Right lobe of liver (tissue), 4 donors: ENCODE measurements at regions not wholly inside any gene's neighbourhood (a gene's known extent, or its start where the extent isn't known, plus 50 kb on each side); places are given as distances from the start of the nearest gene placed in this dataset.

Source experiments
- POLR2A ChIP-seq: fragments of 450-650 bp; IDR thresholded peaks from one replicate; pipeline ENCODE4 v1.6.1; 2017; ENCODE audit warnings: antibody characterized with exemption, mild to moderate bottlenecking
- TF ChIP-seq, protein P1 (sequence below), 4 donors: fragments of 200-600 bp in 3 of 4; fragments of 450-650 bp in 1 of 4; IDR thresholded peaks; one replicate each; pipeline versions ENCODE4 v1.5.1 to v1.8.0; 2016 to 2022; ENCODE audit warnings: antibody characterized with exemption in 4 of 4, mild to moderate bottlenecking in 2 of 4
- donor health status: DM: no; HTN: no; CAD: no.
- donor health status: DM: no; HTN: no; CAD: no.
- donor health status: DM: no; HTN: yes; CAD: no.

DNA sequence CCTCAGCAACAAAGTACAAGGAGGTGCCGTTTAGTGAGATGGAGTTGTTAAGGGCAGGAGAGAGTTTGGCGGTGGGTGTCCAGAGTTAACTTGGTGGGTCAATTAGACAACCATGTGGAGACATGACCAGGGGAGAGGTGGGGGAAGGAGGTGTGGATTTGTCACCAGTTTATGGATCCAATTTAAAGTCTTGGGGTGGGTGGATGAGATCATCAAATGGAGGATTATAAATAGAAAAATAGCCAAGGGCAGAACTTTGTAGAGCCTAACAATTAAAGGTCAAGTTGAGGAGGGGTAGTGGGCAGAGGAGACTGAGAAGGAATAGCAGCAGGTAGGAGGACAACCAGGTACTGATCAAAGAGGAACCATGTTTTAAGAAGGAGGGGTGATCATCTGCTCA lies 108.7 kb upstream of the IL12B start:
- TF ChIP-seq, protein P1, sequence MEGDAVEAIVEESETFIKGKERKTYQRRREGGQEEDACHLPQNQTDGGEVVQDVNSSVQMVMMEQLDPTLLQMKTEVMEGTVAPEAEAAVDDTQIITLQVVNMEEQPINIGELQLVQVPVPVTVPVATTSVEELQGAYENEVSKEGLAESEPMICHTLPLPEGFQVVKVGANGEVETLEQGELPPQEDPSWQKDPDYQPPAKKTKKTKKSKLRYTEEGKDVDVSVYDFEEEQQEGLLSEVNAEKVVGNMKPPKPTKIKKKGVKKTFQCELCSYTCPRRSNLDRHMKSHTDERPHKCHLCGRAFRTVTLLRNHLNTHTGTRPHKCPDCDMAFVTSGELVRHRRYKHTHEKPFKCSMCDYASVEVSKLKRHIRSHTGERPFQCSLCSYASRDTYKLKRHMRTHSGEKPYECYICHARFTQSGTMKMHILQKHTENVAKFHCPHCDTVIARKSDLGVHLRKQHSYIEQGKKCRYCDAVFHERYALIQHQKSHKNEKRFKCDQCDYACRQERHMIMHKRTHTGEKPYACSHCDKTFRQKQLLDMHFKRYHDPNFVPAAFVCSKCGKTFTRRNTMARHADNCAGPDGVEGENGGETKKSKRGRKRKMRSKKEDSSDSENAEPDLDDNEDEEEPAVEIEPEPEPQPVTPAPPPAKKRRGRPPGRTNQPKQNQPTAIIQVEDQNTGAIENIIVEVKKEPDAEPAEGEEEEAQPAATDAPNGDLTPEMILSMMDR (IDR thresholded peaks at IDR 0.05), result no peak
- TF ChIP-seq POLR2A, result no peak
